ENCODE measurements at regions not wholly inside any gene's neighbourhood (a gene's known extent, or its start where the extent isn't known, plus 50 kb on each side); places are given as distances from the start of the nearest gene placed in this dataset.

GRCh38 chr21:17438635-17439034 is 74.2 kb upstream of the CXADR start:
- 0% methylated on average over 5 of the region's 5 CpGs for WGBS, 2 experiments
- no peaks in the 10 kb centered on the region for H3K27me3 ChIP-seq (ENCODE audit: control insufficient read depth, insufficient read depth, low read length, poor library complexity, severe bottlenecking)
- peaks cover 49% of the 10 kb centered on the region for H3K4me1 ChIP-seq (ENCODE audit: control insufficient read depth, insufficient read depth, low read length)
- peak overlapping the region; percentile 70 for H3K27ac ChIP-seq (ENCODE audit: insufficient read depth, low read depth, low read length, poor library complexity, severe bottlenecking)
- no peak overlapping the region for H3K4me3 ChIP-seq (ENCODE audit: insufficient read depth, low read depth, low read length)
- no peaks in the 10 kb centered on the region for H3K36me3 ChIP-seq (ENCODE audit: control insufficient read depth, insufficient read depth, low read length)
- no peaks in the 10 kb centered on the region for H3K9me3 ChIP-seq (ENCODE audit: control insufficient read depth, low read length)

GRCh38 chr21:17440969-17441368 is 71.9 kb upstream of the CXADR start:
- H3K9me3 ChIP-seq (ENCODE audit: control insufficient read depth, low read length): no peaks in the 10 kb centered on the region
- H3K4me3 ChIP-seq (ENCODE audit: insufficient read depth, low read depth, low read length): no peak overlapping the region
- H3K4me1 ChIP-seq (ENCODE audit: control insufficient read depth, insufficient read depth, low read length): peaks cover 49% of the 10 kb centered on the region
- no peak overlapping the region for H3K27ac ChIP-seq (ENCODE audit: insufficient read depth, low read depth, low read length, poor library complexity, severe bottlenecking)
- WGBS, 2 experiments: 92 to 96% methylated on average over 2 to 3 of the region's 3 CpGs
- no peaks in the 10 kb centered on the region for H3K27me3 ChIP-seq (ENCODE audit: control insufficient read depth, insufficient read depth, low read length, poor library complexity, severe bottlenecking)
- no peaks in the 10 kb centered on the region for H3K36me3 ChIP-seq (ENCODE audit: control insufficient read depth, insufficient read depth, low read length)

GRCh38 chr21:17441370-17441769 is 71.5 kb upstream of the CXADR start:
- Histone ChIP-seq H3K4me3 (ENCODE audit: insufficient read depth, low read depth, low read length) (no peak overlapping the region), H3K36me3 (ENCODE audit: control insufficient read depth, insufficient read depth, low read length) (no peaks in the 10 kb centered on the region), H3K9me3 (ENCODE audit: control insufficient read depth, low read length) (no peaks in the 10 kb centered on the region), H3K4me1 (ENCODE audit: control insufficient read depth, insufficient read depth, low read length) (peaks cover 48% of the 10 kb centered on the region), H3K27ac (ENCODE audit: insufficient read depth, low read depth, low read length, poor library complexity, severe bottlenecking) (no peak overlapping the region), H3K27me3 (ENCODE audit: control insufficient read depth, insufficient read depth, low read length, poor library complexity, severe bottlenecking) (no peaks in the 10 kb centered on the region)
- WGBS, 2 experiments: 62 to 78% methylated on average over 1 of the region's 1 CpG

GRCh38 chr21:17442165-17442564 is 70.7 kb upstream of the CXADR start:
- H3K9me3 ChIP-seq (ENCODE audit: control insufficient read depth, low read length): no peaks in the 10 kb centered on the region
- no peak overlapping the region for H3K4me3 ChIP-seq (ENCODE audit: insufficient read depth, low read depth, low read length)
- H3K27ac ChIP-seq (ENCODE audit: insufficient read depth, low read depth, low read length, poor library complexity, severe bottlenecking): peak overlapping the region; percentile 19
- H3K36me3 ChIP-seq (ENCODE audit: control insufficient read depth, insufficient read depth, low read length): no peaks in the 10 kb centered on the region
- H3K4me1 ChIP-seq (ENCODE audit: control insufficient read depth, insufficient read depth, low read length): peaks cover 40% of the 10 kb centered on the region
- no peaks in the 10 kb centered on the region for H3K27me3 ChIP-seq (ENCODE audit: control insufficient read depth, insufficient read depth, low read length, poor library complexity, severe bottlenecking)
- WGBS, 2 experiments: 57 to 65% methylated on average over 2 of the region's 2 CpGs

GRCh38 chr21:17444828-17445227 is 68.0 kb upstream of the CXADR start:
- Histone ChIP-seq H3K4me1 (ENCODE audit: control insufficient read depth, insufficient read depth, low read length) (peaks cover 23% of the 10 kb centered on the region), H3K27me3 (ENCODE audit: control insufficient read depth, insufficient read depth, low read length, poor library complexity, severe bottlenecking) (no peaks in the 10 kb centered on the region), H3K36me3 (ENCODE audit: control insufficient read depth, insufficient read depth, low read length) (no peaks in the 10 kb centered on the region), H3K9me3 (ENCODE audit: control insufficient read depth, low read length) (no peaks in the 10 kb centered on the region), H3K27ac (ENCODE audit: insufficient read depth, low read depth, low read length, poor library complexity, severe bottlenecking) (no peak overlapping the region), H3K4me3 (ENCODE audit: insufficient read depth, low read depth, low read length) (no peak overlapping the region)
- WGBS, 2 experiments: 93 to 98% methylated on average over 5 of the region's 5 CpGs

DNA sequence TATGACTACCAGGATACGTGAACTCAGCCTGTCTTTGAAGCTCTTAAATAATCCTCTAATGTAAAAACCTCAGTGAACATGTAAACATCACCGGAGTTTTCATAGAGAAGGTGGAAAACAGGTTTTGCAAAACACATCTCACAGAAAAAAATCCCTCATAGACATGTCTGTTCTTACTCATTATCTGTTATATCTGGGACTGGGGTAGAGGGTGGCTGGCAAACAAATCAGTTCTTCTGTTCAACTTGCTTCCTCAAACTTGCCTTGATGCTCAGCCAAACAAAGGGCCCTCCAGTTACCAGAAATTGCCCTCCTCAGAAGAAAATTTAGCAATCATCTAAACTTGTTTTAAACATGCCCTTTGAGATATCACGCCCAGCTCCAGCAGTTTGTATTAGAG is 66.1 kb upstream of the CXADR start:
- Histone ChIP-seq H3K4me1 (ENCODE audit: control insufficient read depth, insufficient read depth, low read length) (peaks cover 17% of the 10 kb centered on the region), H3K27me3 (ENCODE audit: control insufficient read depth, insufficient read depth, low read length, poor library complexity, severe bottlenecking) (no peaks in the 10 kb centered on the region), H3K27ac (ENCODE audit: insufficient read depth, low read depth, low read length, poor library complexity, severe bottlenecking) (no peak overlapping the region), H3K9me3 (ENCODE audit: control insufficient read depth, low read length) (no peaks in the 10 kb centered on the region), H3K36me3 (ENCODE audit: control insufficient read depth, insufficient read depth, low read length) (no peaks in the 10 kb centered on the region), H3K4me3 (ENCODE audit: insufficient read depth, low read depth, low read length) (no peak overlapping the region)
- 95 to 96% methylated on average over 3 of the region's 3 CpGs for whole genome bisulfite sequencing, 2 experiments

DNA sequence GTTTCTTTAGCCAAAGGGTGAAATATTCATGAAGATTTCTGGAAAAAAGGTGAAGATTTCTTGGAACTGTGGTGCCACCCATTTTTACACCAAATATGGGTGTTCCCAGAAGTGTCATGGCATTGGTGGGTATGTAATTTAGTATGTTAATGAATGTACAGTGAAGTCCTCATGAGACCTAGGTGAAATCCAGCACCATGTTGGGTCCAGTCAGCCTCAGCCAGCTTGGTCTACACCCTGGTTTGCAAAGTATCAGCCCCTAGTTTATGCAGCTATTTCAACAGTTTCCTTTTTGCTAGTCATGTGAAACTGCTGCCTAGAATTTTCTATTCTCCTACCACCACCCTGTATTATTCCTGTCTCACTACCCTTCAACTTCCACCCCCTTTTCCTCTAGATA is 63.1 kb upstream of the CXADR start:
- no peaks in the 10 kb centered on the region for H3K4me1 ChIP-seq (ENCODE audit: control insufficient read depth, insufficient read depth, low read length)
- no peak overlapping the region for H3K4me3 ChIP-seq (ENCODE audit: insufficient read depth, low read depth, low read length)
- H3K36me3 ChIP-seq (ENCODE audit: control insufficient read depth, insufficient read depth, low read length): no peaks in the 10 kb centered on the region
- no peak overlapping the region for H3K27ac ChIP-seq (ENCODE audit: insufficient read depth, low read depth, low read length, poor library complexity, severe bottlenecking)
- H3K9me3 ChIP-seq (ENCODE audit: control insufficient read depth, low read length): no peaks in the 10 kb centered on the region
- no peaks in the 10 kb centered on the region for H3K27me3 ChIP-seq (ENCODE audit: control insufficient read depth, insufficient read depth, low read length, poor library complexity, severe bottlenecking)

GRCh38 chr21:17451364-17451891 is 61.4 kb upstream of the CXADR start:
- Histone ChIP-seq H3K36me3 (ENCODE audit: control insufficient read depth, insufficient read depth, low read length) (no peaks in the 10 kb centered on the region), H3K27me3 (ENCODE audit: control insufficient read depth, insufficient read depth, low read length, poor library complexity, severe bottlenecking) (no peaks in the 10 kb centered on the region), H3K27ac (ENCODE audit: insufficient read depth, low read depth, low read length, poor library complexity, severe bottlenecking) (no peak overlapping the region), H3K9me3 (ENCODE audit: control insufficient read depth, low read length) (no peaks in the 10 kb centered on the region), H3K4me1 (ENCODE audit: control insufficient read depth, insufficient read depth, low read length) (no peaks in the 10 kb centered on the region), H3K4me3 (ENCODE audit: insufficient read depth, low read depth, low read length) (no peak overlapping the region)
- WGBS, 2 experiments: 91 to 95% methylated on average over 2 to 4 of the region's 4 CpGs

DNA sequence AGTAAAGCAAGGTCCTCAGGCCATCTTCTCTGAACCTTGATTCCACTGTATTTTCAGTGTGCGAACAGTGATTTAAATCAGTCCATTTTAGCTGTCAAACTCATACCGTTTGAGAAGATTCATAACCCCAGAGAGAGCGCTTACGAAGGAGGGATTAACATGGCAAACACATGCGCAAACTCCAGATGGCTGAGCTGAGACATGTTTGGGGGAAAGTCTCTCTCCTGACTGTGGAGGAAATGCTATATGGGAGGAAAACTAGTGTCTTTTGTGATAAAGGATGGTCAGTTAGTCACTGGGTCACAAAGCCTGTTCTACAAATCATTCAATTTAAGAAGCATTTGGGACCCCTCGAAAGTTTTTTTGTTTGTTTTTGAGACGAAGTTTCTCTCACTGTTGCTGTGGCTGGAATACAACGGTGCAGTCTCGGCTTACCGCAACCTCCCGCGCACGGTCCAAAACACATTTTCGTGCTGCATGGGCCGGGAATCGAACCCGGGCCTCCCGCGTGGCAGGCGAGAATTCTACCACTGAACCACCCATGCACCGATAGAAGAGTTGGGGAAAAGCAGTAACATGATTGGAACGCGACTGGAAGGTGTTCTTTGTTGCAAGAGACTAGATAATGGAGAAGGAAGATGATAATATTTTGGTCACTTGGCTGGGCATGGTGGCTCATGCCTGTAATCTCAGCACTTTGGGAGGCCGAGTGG is 58.4 kb upstream of the CXADR start:
- no peaks in the 10 kb centered on the region for H3K27me3 ChIP-seq (ENCODE audit: control insufficient read depth, insufficient read depth, low read length, poor library complexity, severe bottlenecking)
- peak overlapping the region; percentile 28 for H3K27ac ChIP-seq (ENCODE audit: insufficient read depth, low read depth, low read length, poor library complexity, severe bottlenecking)
- H3K4me1 ChIP-seq (ENCODE audit: control insufficient read depth, insufficient read depth, low read length): no peaks in the 10 kb centered on the region
- 25 to 26% methylated on average over 24 of the region's 24 CpGs for WGBS, 2 experiments
- no peak overlapping the region for H3K4me3 ChIP-seq (ENCODE audit: insufficient read depth, low read depth, low read length)
- H3K36me3 ChIP-seq (ENCODE audit: control insufficient read depth, insufficient read depth, low read length): no peaks in the 10 kb centered on the region
- no peaks in the 10 kb centered on the region for H3K9me3 ChIP-seq (ENCODE audit: control insufficient read depth, low read length)

DNA sequence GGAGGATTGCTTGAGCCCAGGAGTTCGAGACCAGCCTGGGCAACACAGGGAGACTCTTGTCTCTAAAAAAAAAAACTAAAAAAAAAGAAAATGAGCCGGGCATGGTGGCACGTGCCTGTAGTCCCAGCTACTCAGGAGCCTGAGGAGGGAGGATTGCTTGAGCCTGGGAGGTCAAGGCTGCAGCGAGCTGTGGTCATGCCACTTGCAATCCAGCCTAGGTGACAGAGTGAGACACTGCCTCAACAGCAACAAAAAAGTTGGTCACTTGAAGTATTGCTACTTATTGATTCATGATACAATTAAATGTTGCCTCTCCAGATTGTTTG is 57.9 kb upstream of the CXADR start:
- WGBS, 2 experiments: 54 to 63% methylated on average over 4 of the region's 4 CpGs
- Histone ChIP-seq H3K36me3 (ENCODE audit: control insufficient read depth, insufficient read depth, low read length) (no peaks in the 10 kb centered on the region), H3K27ac (ENCODE audit: insufficient read depth, low read depth, low read length, poor library complexity, severe bottlenecking) (no peak overlapping the region), H3K4me3 (ENCODE audit: insufficient read depth, low read depth, low read length) (no peak overlapping the region), H3K9me3 (ENCODE audit: control insufficient read depth, low read length) (no peaks in the 10 kb centered on the region), H3K4me1 (ENCODE audit: control insufficient read depth, insufficient read depth, low read length) (no peaks in the 10 kb centered on the region), H3K27me3 (ENCODE audit: control insufficient read depth, insufficient read depth, low read length, poor library complexity, severe bottlenecking) (no peaks in the 10 kb centered on the region)

- Histone ChIP-seq H3K27me3 (ENCODE audit: control insufficient read depth, insufficient read depth, low read length, poor library complexity, severe bottlenecking) (no peaks in the 10 kb centered on the region), H3K36me3 (ENCODE audit: control insufficient read depth, insufficient read depth, low read length) (no peaks in the 10 kb centered on the region), H3K4me3 (ENCODE audit: insufficient read depth, low read depth, low read length) (no peak overlapping the region), H3K9me3 (ENCODE audit: control insufficient read depth, low read length) (no peaks in the 10 kb centered on the region), H3K4me1 (ENCODE audit: control insufficient read depth, insufficient read depth, low read length) (no peaks in the 10 kb centered on the region), H3K27ac (ENCODE audit: insufficient read depth, low read depth, low read length, poor library complexity, severe bottlenecking) (no peak overlapping the region)
- 93 to 97% methylated on average over 5 to 6 of the region's 6 CpGs for WGBS, 2 experiments
Observed at GRCh38 chr21:17455451-17455850, 57.4 kb upstream of the CXADR start.

All from ectodermal cell (in vitro differentiated cells).